DND-41 (cell line): ENCODE measurements at regions not wholly inside any gene's neighbourhood (a gene's known extent, or its start where the extent isn't known, plus 50 kb on each side); places are given as distances from the start of the nearest gene placed in this dataset.

ENCODE experiments used
- CTCF ChIP-seq: IDR thresholded peaks from 2 replicates; pipeline ENCODE4 v1.5.1; 2012; ENCODE audit warnings: borderline replicate concordance, low read length, moderate library complexity, mild to moderate bottlenecking; ENCODE audit not compliant: poor library complexity, severe bottlenecking; ENCODE audit errors: extremely low read depth
- EZH2 ChIP-seq: IDR thresholded peaks from 3 replicates; pipeline ENCODE4 v1.6.1; 2012; ENCODE audit warnings: borderline replicate concordance, low read depth, mild to moderate bottlenecking, moderate library complexity, low read length, inconsistent platforms; ENCODE audit not compliant: severe bottlenecking

GRCh38 chr5:172588380-172588779 is 52.7 kb upstream of the NEURL1B start:
- TF ChIP-seq CTCF (no peak), EZH2 (no peak)
